ENCODE measurements at regions not wholly inside any gene's neighbourhood (a gene's known extent, or its start where the extent isn't known, plus 50 kb on each side); places are given as distances from the start of the nearest gene placed in this dataset.

GRCh38 chr3:106025151-106025722, 156.4 kb upstream of the CBLB start:
- DNase-seq (ENCODE audit: low read depth, low spot score) = no peak
- no peak overlapping the region for H3K4me3 ChIP-seq (ENCODE audit: low read depth, low read length)
- ChIA-PET POLR2A (no interaction called here), CTCF (interaction anchor here (0.9 to 1.0 kb wide), 2 partner anchors 8 to 68 kb away, joined by 3 to 4 read pairs; no protein-coding TSS in a partner anchor)
- TF ChIP-seq, protein P1, sequence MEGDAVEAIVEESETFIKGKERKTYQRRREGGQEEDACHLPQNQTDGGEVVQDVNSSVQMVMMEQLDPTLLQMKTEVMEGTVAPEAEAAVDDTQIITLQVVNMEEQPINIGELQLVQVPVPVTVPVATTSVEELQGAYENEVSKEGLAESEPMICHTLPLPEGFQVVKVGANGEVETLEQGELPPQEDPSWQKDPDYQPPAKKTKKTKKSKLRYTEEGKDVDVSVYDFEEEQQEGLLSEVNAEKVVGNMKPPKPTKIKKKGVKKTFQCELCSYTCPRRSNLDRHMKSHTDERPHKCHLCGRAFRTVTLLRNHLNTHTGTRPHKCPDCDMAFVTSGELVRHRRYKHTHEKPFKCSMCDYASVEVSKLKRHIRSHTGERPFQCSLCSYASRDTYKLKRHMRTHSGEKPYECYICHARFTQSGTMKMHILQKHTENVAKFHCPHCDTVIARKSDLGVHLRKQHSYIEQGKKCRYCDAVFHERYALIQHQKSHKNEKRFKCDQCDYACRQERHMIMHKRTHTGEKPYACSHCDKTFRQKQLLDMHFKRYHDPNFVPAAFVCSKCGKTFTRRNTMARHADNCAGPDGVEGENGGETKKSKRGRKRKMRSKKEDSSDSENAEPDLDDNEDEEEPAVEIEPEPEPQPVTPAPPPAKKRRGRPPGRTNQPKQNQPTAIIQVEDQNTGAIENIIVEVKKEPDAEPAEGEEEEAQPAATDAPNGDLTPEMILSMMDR (IDR thresholded peaks at IDR 0.05; ENCODE audit: insufficient read depth, low read length, missing control alignments) = no peak

DNA sequence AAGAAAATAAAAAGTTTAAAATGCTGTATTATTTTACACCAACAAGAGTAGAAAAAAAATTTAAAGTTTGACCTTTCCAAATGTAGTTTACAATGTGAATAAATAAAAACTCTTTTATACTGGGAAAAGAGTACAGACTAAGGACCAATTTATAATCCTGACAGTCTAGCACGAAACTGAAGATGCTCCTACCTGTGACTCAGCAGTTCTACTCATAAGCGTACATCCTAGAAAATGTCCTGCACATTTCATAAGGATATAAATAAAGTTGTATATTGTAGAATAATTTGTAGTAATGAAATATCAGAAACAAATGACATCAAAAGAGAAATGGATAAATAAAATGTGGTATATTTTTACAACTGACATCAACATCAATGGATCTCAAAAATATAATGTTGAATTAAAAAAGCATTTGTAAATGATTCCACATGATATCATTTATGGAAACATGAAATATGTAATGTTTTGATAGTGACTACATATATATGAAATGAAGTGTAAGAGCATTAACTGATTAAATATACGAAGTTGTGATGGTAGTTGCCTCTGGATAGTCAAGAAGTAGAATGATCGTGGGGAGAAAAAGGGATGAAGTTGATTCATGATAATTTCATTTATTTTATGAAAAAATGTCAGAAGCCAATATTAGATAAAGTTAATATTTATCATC, 161.3 kb upstream of the CBLB start:
- no peak for DNase-seq (ENCODE audit: low read depth, low spot score)
- TF ChIP-seq, protein P1 (IDR thresholded peaks at IDR 0.05; ENCODE audit: insufficient read depth, low read length, missing control alignments) = no peak
- no peak overlapping the region for H3K4me3 ChIP-seq (ENCODE audit: low read depth, low read length)
- POLR2A ChIA-PET = no interaction called here
- CTCF ChIA-PET = interaction anchor here (1.3 kb wide), 1 partner anchor 10 kb away, joined by 3 read pairs; no protein-coding TSS in a partner anchor

- TF ChIP-seq, protein P1 (IDR thresholded peaks at IDR 0.05; ENCODE audit: insufficient read depth, low read length, missing control alignments) = no peak
- ChIA-PET CTCF (interaction anchor here (0.6 kb wide), 1 partner anchor 154 kb away, joined by 3 read pairs; no protein-coding TSS in a partner anchor), POLR2A (no interaction called here)
- no peak overlapping the region for H3K4me3 ChIP-seq (ENCODE audit: low read depth, low read length)
- no peak for DNase-seq (ENCODE audit: low read depth, low spot score)
Measured at GRCh38 chr3:106030627-106030963, 161.8 kb upstream of the CBLB start.

DNA sequence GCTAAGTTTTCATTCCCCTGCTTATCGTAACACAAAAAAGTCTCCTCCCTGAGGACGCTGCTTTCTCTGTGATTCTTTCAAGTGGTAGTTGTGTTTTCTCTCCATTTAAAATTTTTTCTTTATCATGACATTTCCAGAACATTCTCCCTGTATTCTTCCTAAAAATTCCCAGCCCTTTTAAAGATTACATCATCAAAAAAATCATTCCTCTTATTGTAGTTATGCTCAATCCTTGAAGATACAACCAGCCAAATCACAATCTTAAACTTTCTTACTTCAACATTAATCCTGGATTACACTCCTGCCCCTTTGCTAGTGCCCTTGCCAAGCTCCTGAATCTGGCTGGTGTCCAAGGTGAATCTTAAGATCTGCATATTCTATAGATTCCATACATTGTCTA, 163.7 kb upstream of the CBLB start:
- POLR2A ChIA-PET = no interaction called here
- CTCF ChIA-PET = interaction anchor here (1.6 kb wide), 1 partner anchor 8 kb away, joined by 4 read pairs; no protein-coding TSS in a partner anchor
- TF ChIP-seq, protein P1 (IDR thresholded peaks at IDR 0.05; ENCODE audit: insufficient read depth, low read length, missing control alignments) = no peak
- no peak for DNase-seq (ENCODE audit: low read depth, low spot score)
- H3K4me3 ChIP-seq (ENCODE audit: low read depth, low read length) = no peak overlapping the region

GRCh38 chr3:106033654-106034053, 164.8 kb upstream of the CBLB start:
- DNase-seq (ENCODE audit: low read depth, low spot score) = no peak
- TF ChIP-seq, protein P1 (IDR thresholded peaks at IDR 0.05; ENCODE audit: insufficient read depth, low read length, missing control alignments) = no peak
- POLR2A ChIA-PET = no interaction called here
- no peak overlapping the region for H3K4me3 ChIP-seq (ENCODE audit: low read depth, low read length)
- CTCF ChIA-PET = interaction anchor here (0.7 to 1.6 kb wide), 4 partner anchors 9 to 1034 kb away, joined by 3 to 4 read pairs (median 3); no protein-coding TSS in a partner anchor

DNA sequence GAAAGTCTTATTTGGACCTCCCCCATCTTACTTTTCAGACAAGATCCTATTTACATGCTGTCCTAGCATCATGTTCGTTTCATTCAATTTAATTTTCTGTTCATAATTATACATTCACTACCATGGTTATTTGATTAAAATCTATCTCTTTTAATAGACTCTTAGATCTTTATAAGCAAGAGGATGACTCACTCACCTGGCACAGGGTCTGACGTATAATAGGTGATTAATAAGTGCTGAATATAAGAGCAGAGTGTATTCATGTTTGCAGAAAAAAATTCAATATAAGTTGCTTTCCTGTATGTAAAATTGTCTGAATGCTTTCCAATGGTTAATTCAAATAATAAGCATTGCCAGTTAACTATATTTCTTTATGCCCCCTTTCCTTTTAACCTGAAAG, 165.5 kb upstream of the CBLB start:
- ChIA-PET POLR2A (no interaction called here), CTCF (interaction anchor here (1.0 to 1.6 kb wide), 4 partner anchors 9 to 15 kb away, joined by 3 to 4 read pairs (median 3); no protein-coding TSS in a partner anchor)
- DNase-seq (ENCODE audit: low read depth, low spot score) = no peak
- no peak overlapping the region for H3K4me3 ChIP-seq (ENCODE audit: low read depth, low read length)
- TF ChIP-seq, protein P1 (IDR thresholded peaks at IDR 0.05; ENCODE audit: insufficient read depth, low read length, missing control alignments) = no peak

All from AG04449 (cell line).